Astrocyte of the spinal cord (primary cell): ENCODE measurements at regions not wholly inside any gene's neighbourhood (a gene's known extent, or its start where the extent isn't known, plus 50 kb on each side); places are given as distances from the start of the nearest gene placed in this dataset.
A peak's percentile ranks its signal among the peaks of the same experiment; 100 is the strongest.

Experiments used
- DNase-seq: peaks from one replicate; pipeline ENCODE4 v3.0.0; 2011; ENCODE audit warnings: low read depth, low spot score
- H3K4me3 ChIP-seq: 2 replicates; pipeline ENCODE4 v1.5.1; 2011; ENCODE audit warnings: low read depth, mild to moderate bottlenecking, low read length, moderate library complexity
- in situ Hi-C: cut with HindIII; loops from 2 replicates; pipeline ENCODE4 v1.10.0; 2017; ENCODE audit warnings: low sequenced_read_pairs
- TF ChIP-seq, protein P1 (sequence below): IDR thresholded peaks from 2 replicates; pipeline ENCODE4 v1.5.1; 2012; ENCODE audit warnings: low read depth, mild to moderate bottlenecking, low read length, inconsistent platforms

- in situ Hi-C loops = no loop called here
- no peak overlapping the region for H3K4me3 ChIP-seq
- TF ChIP-seq, protein P1, sequence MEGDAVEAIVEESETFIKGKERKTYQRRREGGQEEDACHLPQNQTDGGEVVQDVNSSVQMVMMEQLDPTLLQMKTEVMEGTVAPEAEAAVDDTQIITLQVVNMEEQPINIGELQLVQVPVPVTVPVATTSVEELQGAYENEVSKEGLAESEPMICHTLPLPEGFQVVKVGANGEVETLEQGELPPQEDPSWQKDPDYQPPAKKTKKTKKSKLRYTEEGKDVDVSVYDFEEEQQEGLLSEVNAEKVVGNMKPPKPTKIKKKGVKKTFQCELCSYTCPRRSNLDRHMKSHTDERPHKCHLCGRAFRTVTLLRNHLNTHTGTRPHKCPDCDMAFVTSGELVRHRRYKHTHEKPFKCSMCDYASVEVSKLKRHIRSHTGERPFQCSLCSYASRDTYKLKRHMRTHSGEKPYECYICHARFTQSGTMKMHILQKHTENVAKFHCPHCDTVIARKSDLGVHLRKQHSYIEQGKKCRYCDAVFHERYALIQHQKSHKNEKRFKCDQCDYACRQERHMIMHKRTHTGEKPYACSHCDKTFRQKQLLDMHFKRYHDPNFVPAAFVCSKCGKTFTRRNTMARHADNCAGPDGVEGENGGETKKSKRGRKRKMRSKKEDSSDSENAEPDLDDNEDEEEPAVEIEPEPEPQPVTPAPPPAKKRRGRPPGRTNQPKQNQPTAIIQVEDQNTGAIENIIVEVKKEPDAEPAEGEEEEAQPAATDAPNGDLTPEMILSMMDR = no peak
- DNase-seq = no peak
Observed at GRCh38 chr6:144593392-144593791, 308.3 kb downstream of the UTRN start.

- H3K4me3 ChIP-seq = no peak overlapping the region
- in situ Hi-C loops = no loop called here
- TF ChIP-seq, protein P1 = no peak
- DNase-seq = no peak
Observed at GRCh38 chr6:144594585-144594984, 309.4 kb downstream of the UTRN start.

DNA sequence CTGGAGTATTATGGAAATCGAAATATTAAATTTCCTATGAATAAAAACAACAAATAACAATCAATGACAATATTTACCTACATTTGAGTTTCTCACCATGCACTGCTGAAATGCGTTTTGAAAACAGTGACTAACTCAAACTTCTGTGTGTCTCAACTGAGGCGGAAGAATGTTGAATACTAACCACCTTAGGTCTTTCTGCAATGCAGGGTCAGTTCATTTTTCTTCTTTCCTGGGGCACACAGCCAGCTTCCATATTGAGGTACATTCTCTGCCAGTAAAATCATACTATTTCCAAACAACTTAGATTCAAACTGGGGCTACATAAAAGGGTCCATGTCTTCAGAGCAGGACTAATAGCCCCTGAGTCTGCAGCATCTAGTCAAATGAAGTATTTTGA lies 310.1 kb downstream of the UTRN start:
- TF ChIP-seq, protein P1 = no peak
- in situ Hi-C loops = no loop called here
- no peak overlapping the region for H3K4me3 ChIP-seq
- DNase-seq = peak; percentile 68

GRCh38 chr6:144597511-144597910 lies 312.4 kb downstream of the UTRN start:
- no peak for DNase-seq
- in situ Hi-C loops = no loop called here
- no peak overlapping the region for H3K4me3 ChIP-seq
- TF ChIP-seq, protein P1 = no peak

- in situ Hi-C loops = no loop called here
- H3K4me3 ChIP-seq = no peak overlapping the region
- DNase-seq = no peak
- TF ChIP-seq, protein P1 = no peak
Observed at GRCh38 chr6:144599615-144600014, 314.5 kb downstream of the UTRN start.

- DNase-seq = no peak
- TF ChIP-seq, protein P1 = no peak
- in situ Hi-C loops = no loop called here
- no peak overlapping the region for H3K4me3 ChIP-seq
Observed at GRCh38 chr6:144601221-144601620, 316.1 kb downstream of the UTRN start.
